ENCODE measurements at regions not wholly inside any gene's neighbourhood (a gene's known extent, or its start where the extent isn't known, plus 50 kb on each side); places are given as distances from the start of the nearest gene placed in this dataset.

DNA sequence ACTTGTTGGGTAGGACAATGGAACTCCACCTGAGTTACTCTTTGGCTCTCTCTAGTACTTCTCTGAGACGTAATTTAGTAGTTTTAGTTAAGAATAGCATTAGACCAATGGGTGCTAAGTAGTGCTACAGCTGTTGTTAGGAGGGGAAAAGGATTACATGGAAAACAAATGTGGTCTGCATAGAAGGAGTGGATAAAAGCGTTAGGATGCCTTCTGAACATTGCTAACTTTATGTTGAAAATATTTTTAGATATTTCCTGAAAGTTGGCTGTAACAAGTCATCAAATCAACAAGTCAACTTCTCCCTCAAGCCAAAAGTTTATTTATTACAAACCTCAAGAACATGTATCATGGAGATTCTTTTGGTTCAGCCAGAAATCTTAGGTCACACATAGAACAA, 409.5 kb upstream of the MEF2C start:
- in situ Hi-C loops (cut with HindIII; ENCODE audit: low sequenced_read_pairs): no loop called here

GRCh38 chr5:89289604-89290003, 406.6 kb upstream of the MEF2C start:
- in situ Hi-C loops (cut with HindIII; ENCODE audit: low sequenced_read_pairs): loop anchor here (5.0 kb wide), 1 partner anchor 53 kb away; no protein-coding TSS in a partner anchor

DNA sequence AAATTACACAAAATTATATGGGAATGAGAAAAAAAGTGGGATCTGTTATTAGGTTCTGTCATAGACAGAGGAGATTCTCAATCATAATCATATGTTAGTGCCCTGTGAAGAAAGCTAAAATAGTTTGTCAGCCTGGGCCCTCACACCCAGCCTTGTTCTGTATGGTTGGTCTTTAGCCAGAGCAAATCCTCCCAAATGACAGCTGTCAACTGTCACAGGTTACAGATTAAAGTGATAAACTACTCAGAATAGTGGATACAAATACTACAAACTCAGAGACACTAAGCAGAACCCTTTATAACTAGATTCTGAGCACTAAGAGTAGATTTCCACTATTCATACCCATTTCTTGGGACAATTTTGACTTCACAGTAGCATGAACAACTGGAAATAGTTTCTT, 405.0 kb upstream of the MEF2C start:
- in situ Hi-C loops (cut with HindIII; ENCODE audit: low sequenced_read_pairs): loop anchor here (5.0 kb wide), 1 partner anchor 54 kb away; no protein-coding TSS in a partner anchor

DNA sequence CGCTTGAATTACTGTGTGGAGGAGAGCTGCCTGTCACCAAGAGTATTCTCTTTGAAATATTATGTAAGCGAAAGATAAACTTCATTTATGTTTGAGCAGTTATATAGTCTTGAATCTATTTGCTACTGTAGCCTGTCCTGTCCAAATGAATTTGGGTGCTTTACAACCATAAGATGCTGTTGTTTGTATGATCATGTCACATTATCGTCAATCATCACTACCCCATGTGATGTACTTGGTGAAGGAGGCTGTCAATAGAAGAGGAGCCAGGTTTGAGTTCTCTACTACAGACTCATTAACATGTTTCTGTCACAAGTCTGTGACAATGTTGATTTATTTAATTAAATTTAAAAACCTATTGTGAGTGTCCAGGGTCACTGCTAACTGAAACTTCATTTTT, 403.3 kb upstream of the MEF2C start:
- in situ Hi-C loops (cut with HindIII; ENCODE audit: low sequenced_read_pairs): loop anchor here (5.0 kb wide), 1 partner anchor 56 kb away; no protein-coding TSS in a partner anchor

- in situ Hi-C loops (cut with HindIII; ENCODE audit: low sequenced_read_pairs): no loop called here
These were observed 400.9 kb upstream of the MEF2C start for GRCh38 chr5:89283728-89284493.

DNA sequence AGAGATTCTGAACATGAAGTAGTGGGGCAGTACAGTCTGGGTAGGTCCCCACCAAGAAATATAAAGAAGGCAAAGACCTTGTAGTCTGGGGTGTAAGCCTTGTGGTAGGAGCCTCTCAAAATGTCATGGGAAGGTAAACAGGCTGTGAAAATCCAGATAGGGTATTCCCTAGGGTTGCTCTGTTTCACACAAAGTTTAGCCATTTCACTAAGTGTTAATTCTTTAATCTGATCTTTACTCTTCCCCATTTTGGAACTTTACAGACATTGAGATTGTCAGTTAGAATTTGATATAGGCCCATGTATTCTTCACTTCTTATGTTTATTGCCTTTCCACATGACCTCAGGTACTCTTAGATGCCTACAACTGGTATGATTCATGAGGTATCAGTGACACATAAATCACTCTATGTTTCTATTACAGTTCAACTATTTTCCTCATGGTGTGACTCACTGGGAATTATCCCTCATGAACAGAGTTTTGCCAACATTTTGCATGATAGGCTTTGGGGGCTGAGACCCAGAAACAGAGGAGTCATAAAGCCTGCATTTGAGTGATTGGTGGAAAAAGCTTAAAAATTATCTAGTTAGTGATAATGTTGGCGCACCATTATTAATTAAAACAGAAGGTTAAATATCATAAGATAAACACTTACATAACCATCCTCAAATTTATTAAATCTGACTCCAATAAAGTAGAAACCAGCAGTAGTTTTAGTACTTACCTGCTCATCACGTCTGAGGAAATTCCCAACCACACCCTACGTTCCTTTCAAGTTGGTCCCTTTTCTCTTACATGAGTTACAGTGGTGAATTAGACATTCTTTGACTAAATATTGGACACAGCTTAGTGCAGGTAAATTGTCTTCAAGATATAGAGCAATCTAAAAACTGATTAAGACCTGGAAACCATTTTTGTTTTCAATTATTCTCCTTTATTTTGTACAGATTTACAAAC, 399.8 kb upstream of the MEF2C start:
- in situ Hi-C loops (cut with HindIII; ENCODE audit: low sequenced_read_pairs): no loop called here

GRCh38 chr5:89281766-89282553, 399.0 kb upstream of the MEF2C start:
- in situ Hi-C loops (cut with HindIII; ENCODE audit: low sequenced_read_pairs): no loop called here

- in situ Hi-C loops (cut with HindIII; ENCODE audit: low sequenced_read_pairs): no loop called here
These were observed 398.2 kb upstream of the MEF2C start for GRCh38 chr5:89281211-89281610.

GRCh38 chr5:89280103-89281037, 397.4 kb upstream of the MEF2C start:
- in situ Hi-C loops (cut with HindIII; ENCODE audit: low sequenced_read_pairs): no loop called here

DNA sequence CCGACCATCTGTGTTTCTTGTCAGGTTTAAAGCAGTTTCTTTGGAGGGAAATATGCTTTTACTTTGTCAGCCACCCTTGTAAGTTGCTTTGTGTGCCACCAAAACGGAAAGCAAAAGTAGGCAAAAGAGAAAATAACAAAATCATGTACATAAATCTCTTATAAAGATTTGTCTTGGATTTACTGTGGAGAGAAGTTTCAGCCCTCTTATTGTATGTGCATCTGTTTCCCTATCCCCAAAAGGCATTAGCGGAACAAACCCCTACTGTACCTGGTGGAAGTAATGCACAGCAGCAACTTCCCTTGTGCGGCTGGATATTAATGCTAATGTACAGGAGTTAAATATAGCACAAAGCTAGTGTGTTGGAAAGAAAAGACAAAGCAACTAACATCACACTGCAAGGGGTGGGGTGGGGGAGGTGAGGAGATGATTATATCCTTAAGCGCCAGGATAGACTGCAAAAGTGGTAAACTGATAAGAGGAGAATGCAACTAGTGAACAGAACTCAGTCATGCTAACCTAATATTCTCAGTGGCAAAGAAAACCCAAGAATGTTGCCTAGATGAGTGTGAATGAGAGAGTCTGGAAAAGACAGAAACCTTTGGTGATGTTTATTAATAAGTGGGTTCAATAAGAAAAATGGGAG, 396.5 kb upstream of the MEF2C start:
- in situ Hi-C loops (cut with HindIII; ENCODE audit: low sequenced_read_pairs): no loop called here

GRCh38 chr5:89277816-89278215, 394.8 kb upstream of the MEF2C start:
- in situ Hi-C loops (cut with HindIII; ENCODE audit: low sequenced_read_pairs): no loop called here

DNA sequence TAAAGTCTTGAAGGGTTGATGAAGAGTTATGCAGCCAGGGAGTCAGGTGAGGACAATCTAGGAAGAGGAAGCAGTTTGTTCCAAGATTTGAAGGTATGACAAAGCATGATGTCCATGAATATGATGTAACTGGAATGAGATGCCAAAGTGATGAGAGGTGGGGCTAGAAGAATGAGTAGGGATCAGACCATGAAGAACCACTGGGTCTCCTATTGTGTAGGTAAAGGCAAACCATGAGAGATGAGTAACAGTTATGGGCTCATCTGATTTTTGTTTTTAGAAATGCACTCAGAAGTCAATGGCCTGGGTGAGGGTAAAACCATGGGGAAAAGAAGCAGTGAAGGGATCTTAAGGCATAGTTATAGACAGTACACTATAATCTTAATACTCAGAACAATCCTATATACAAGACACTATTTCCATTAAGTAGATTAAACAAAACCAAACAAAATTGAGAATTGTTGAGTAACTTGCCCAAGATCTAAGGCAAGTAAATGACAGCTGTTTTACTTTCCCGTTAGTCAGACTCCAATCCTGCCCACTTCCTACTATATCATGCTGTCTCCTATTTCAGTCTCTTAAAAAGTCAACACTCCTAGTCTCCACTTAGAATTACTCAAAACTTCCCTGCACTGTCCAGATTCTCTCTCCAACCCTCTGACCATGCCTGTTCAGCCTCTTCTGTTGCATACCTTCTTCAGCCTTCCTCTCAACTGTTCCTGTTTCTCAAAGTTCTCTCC, 393.8 kb upstream of the MEF2C start:
- in situ Hi-C loops (cut with HindIII; ENCODE audit: low sequenced_read_pairs): no loop called here

- in situ Hi-C loops (cut with HindIII; ENCODE audit: low sequenced_read_pairs): no loop called here
These were observed 392.3 kb upstream of the MEF2C start for GRCh38 chr5:89275066-89275855.

- in situ Hi-C loops (cut with HindIII; ENCODE audit: low sequenced_read_pairs): no loop called here
These were observed 390.3 kb upstream of the MEF2C start for GRCh38 chr5:89273289-89273688.

GRCh38 chr5:89270901-89271300, 387.9 kb upstream of the MEF2C start:
- in situ Hi-C loops (cut with HindIII; ENCODE audit: low sequenced_read_pairs): no loop called here

GRCh38 chr5:89269721-89270120, 386.7 kb upstream of the MEF2C start:
- in situ Hi-C loops (cut with HindIII; ENCODE audit: low sequenced_read_pairs): no loop called here

- in situ Hi-C loops (cut with HindIII; ENCODE audit: low sequenced_read_pairs): no loop called here
These were observed 385.5 kb upstream of the MEF2C start for GRCh38 chr5:89268460-89268859.

DNA sequence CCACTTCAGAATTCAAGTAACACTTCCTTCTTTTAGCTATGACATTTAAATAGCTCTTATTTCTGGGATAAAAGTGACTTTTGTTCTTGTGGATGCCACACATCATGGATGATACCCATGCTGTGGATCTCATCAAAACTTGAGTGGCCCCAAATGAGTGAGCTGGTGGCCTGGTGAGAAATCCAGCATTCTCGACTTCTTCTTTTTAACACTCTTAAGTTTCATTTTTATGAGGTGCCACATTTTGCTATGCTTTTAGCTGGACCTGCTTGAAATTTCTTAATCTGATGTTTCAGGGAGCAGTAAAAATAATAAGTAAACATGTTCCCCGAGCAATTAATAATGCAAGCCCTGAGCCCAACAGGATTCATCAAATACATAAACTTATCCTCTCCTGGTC, 384.8 kb upstream of the MEF2C start:
- in situ Hi-C loops (cut with HindIII; ENCODE audit: low sequenced_read_pairs): no loop called here

Data from endothelial cell of hepatic sinusoid (primary cell).